ENCODE measurements at regions not wholly inside any gene's neighbourhood (a gene's known extent, or its start where the extent isn't known, plus 50 kb on each side); places are given as distances from the start of the nearest gene placed in this dataset.
"Not testable (repeated sequence)": the region's sequence is repeated elsewhere in the genome, so short reads cannot be mapped to it uniquely, and the experiment has no call there.

- DNase-seq (ENCODE audit: low read depth, low spot score) = peak; percentile 50
These were observed 140.3 kb downstream of the USP22 start for GRCh38 chr17:20902496-20902895.

GRCh38 chr17:20903549-20903948 is 139.3 kb downstream of the USP22 start:
- DNase-seq (ENCODE audit: low read depth, low spot score) = not testable (repeated sequence)

- peak; percentile 99 for DNase-seq (ENCODE audit: low read depth, low spot score)
These were observed 134.2 kb downstream of the USP22 start for GRCh38 chr17:20908313-20909267.

- DNase-seq (ENCODE audit: low read depth, low spot score) = no peak
These were observed 128.2 kb downstream of the USP22 start for GRCh38 chr17:20914658-20915057.

- no peak for DNase-seq (ENCODE audit: low read depth, low spot score)
These were observed 126.4 kb downstream of the USP22 start for GRCh38 chr17:20916383-20916782.

GRCh38 chr17:20917610-20918306 is 125.1 kb downstream of the USP22 start:
- not testable (repeated sequence) for DNase-seq (ENCODE audit: low read depth, low spot score)

- no peak for DNase-seq (ENCODE audit: low read depth, low spot score)
These were observed 122.6 kb downstream of the USP22 start for GRCh38 chr17:20920095-20920814.

GRCh38 chr17:20920815-20921199 is 122.0 kb downstream of the USP22 start:
- DNase-seq (ENCODE audit: low read depth, low spot score) = no peak

GRCh38 chr17:20922128-20922670 is 120.6 kb downstream of the USP22 start:
- DNase-seq (ENCODE audit: low read depth, low spot score) = no peak

- no peak for DNase-seq (ENCODE audit: low read depth, low spot score)
These were observed 118.5 kb downstream of the USP22 start for GRCh38 chr17:20924306-20924705.

- no peak for DNase-seq (ENCODE audit: low read depth, low spot score)
These were observed 117.7 kb downstream of the USP22 start for GRCh38 chr17:20925091-20925490.

GRCh38 chr17:20925954-20926353 is 116.9 kb downstream of the USP22 start:
- no peak for DNase-seq (ENCODE audit: low read depth, low spot score)

GRCh38 chr17:20926532-20926931 is 116.3 kb downstream of the USP22 start:
- no peak for DNase-seq (ENCODE audit: low read depth, low spot score)

- no peak for DNase-seq (ENCODE audit: low read depth, low spot score)
These were observed 115.4 kb downstream of the USP22 start for GRCh38 chr17:20927308-20927977.

- no peak for DNase-seq (ENCODE audit: low read depth, low spot score)
These were observed 113.5 kb downstream of the USP22 start for GRCh38 chr17:20929334-20929733.

- DNase-seq (ENCODE audit: low read depth, low spot score) = no peak
These were observed 112.6 kb downstream of the USP22 start for GRCh38 chr17:20930081-20930760.

- not testable (repeated sequence) for DNase-seq (ENCODE audit: low read depth, low spot score)
These were observed 109.8 kb downstream of the USP22 start for GRCh38 chr17:20933040-20933439.

- no peak for DNase-seq (ENCODE audit: low read depth, low spot score)
These were observed 108.5 kb downstream of the USP22 start for GRCh38 chr17:20934288-20934687.

- DNase-seq (ENCODE audit: low read depth, low spot score) = no peak
These were observed 107.1 kb downstream of the USP22 start for GRCh38 chr17:20935740-20936139.

- no peak for DNase-seq (ENCODE audit: low read depth, low spot score)
These were observed 104.6 kb downstream of the USP22 start for GRCh38 chr17:20938244-20938643.
